GM12875 (cell line): ENCODE measurements at regions not wholly inside any gene's neighbourhood (a gene's known extent, or its start where the extent isn't known, plus 50 kb on each side); places are given as distances from the start of the nearest gene placed in this dataset.

Source experiments
- H3K4me3 ChIP-seq: one replicate; pipeline ENCODE4 v1.5.1; 2011; ENCODE audit warnings: low read depth, low read length, control low read depth
- CTCF ChIP-seq: IDR thresholded peaks from 2 replicates; pipeline ENCODE4 v1.5.1; 2011; ENCODE audit warnings: low read depth, mild to moderate bottlenecking, control low read depth, inconsistent platforms, low read length, moderate library complexity, borderline replicate concordance; ENCODE audit not compliant: insufficient read depth

DNA sequence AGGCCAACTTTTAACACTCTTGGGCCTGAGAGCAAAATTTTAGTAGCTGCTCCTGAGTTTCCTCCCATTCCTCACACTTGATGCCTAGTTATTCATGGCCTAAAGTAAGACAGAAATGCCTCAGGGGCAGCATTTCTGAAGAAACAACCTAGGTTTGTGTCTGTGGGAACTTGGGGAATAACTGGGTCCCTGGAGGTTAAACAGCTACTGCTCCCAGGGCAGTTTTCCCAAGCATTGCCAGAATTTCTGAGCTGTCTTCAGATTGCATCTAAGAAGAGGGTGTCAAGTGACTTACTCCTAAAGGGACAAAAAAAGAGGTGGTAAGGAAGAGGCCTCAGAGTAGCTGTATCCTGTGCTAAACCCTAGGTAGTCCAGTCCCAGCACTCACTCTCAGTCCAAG lies 130.8 kb upstream of the ACSL4 start:
- H3K4me3 ChIP-seq: no peak overlapping the region
- no peak for TF ChIP-seq CTCF

GRCh38 chrX:109871121-109871888 lies 131.6 kb upstream of the TMEM164 start:
- H3K4me3 ChIP-seq: no peak overlapping the region
- no peak for TF ChIP-seq CTCF

GRCh38 chrX:109872021-109872732 lies 130.7 kb upstream of the TMEM164 start:
- no peak overlapping the region for H3K4me3 ChIP-seq
- no peak for TF ChIP-seq CTCF

DNA sequence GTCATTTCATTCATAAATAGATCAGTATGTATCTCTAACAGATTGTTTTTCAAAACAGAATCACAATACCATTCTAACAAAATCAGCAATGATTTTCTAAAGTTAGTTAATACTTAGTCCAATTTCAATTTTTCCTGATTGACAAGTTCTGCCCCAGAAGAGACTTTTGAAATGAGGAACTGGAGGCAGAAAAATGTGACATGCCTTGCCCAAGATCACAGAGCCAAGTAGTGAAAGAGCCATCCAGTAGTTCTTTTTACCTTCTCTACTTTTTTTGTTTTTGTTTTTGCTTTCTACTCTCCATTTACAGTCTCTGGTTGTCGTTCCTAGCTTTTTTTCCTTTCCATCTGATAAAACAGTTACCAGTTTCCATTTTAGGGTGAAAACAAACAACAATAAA lies 129.3 kb upstream of the TMEM164 start:
- H3K4me3 ChIP-seq: no peak overlapping the region
- no peak for TF ChIP-seq CTCF

- no peak for TF ChIP-seq CTCF
- H3K4me3 ChIP-seq: no peak overlapping the region
Measured at GRCh38 chrX:109873983-109874382, 128.9 kb upstream of the TMEM164 start.

DNA sequence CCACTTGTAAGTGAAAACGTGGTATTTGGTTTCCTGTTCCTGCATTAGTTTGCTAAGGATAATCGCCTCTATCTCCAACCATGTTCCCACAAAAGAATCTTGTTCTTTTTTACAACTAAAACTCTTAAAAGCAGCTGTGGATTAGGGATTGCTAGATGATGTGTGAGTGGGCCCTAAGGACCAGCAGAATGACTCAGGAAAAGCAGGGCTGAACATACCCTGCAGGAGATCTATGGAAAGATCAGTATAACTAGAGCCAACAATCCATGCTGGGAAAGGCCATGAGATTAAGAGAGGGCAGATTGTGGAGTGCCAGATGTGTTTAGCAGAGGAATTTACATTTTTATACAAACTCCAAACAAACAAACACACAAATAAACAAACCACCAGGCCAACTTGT lies 128.4 kb upstream of the TMEM164 start:
- no peak for TF ChIP-seq CTCF
- H3K4me3 ChIP-seq: no peak overlapping the region

DNA sequence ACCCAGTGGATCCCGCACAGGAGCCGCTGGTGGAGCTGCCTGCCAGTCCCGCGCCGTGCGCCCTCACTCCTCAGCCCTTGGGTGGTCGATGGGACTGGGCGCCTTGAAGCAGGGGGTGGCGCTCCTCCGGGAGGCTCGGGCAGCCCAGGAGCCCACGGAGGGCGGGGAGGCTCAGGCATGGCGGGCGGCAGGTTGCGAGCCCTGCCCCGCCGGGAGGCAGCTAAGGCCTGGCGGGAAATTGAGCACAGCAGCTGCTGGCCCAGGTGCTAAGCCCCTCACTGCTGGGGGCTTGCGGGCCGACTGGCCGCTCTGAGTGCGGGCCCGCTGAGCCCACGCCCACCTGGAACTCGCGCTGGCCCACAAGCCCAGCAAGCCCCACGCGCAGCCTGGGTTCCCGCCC lies 127.1 kb upstream of the TMEM164 start:
- no peak overlapping the region for H3K4me3 ChIP-seq
- no peak for TF ChIP-seq CTCF
